Colon (tissue), 2 donors: ENCODE measurements at regions not wholly inside any gene's neighbourhood (a gene's known extent, or its start where the extent isn't known, plus 50 kb on each side); places are given as distances from the start of the nearest gene placed in this dataset.

Experiments used
- FAIRE-seq: peaks from 2 replicates; lab custom pipeline; 2012; peaks lifted over from hg19 to GRCh38; lab: Jason Lieb, UNC
- donor health status: control.
- donor health status: control.

DNA sequence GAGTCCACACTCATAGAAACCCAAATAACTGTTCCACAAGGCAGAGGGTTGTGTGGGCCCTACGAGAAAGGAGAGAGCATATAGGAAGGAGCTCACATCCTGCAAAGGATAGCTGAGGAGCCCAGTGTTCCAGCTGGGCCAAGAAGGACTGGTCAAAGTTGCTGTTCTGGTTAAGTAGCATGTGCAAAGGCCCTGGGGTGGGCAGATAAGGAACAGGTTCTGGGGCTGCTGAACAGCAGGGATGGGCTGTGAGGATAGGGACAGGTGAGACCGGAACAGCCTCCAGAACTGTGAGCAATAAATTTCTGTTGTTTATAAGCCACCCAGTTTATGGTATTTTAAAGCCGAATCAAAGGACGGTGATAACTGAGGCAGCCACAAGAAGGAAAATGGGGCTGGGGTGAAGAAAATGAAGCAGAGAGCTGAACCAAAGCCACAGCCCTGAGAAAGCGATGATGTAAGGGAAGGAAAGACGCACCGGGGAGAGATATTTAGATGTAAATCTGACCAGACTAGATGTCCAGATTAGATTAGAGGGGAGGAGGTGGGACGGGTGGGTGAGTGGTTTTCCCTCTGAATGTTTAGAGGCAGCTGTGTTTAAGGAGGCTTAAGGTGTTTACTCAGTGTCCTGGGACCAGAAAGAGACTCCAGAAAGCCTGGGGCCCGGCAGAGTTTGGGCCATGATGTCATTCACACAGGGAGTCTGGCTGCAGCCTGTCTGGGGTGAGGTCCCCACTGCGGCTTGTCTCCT lies 180.8 kb upstream of the BCOR start:
- FAIRE-seq, result no peak

- FAIRE-seq, result no peak
Observed at GRCh38 chrX:40277672-40278071, 179.9 kb upstream of the BCOR start.

- no peak for FAIRE-seq
Observed at GRCh38 chrX:40273356-40274050, 175.7 kb upstream of the BCOR start.

- FAIRE-seq, result no peak
Observed at GRCh38 chrX:40272776-40273175, 175.0 kb upstream of the BCOR start.

- no peak for FAIRE-seq
Observed at GRCh38 chrX:40272141-40272540, 174.4 kb upstream of the BCOR start.

- FAIRE-seq, result no peak
Observed at GRCh38 chrX:40268188-40268520, 170.4 kb upstream of the BCOR start.

- no peak for FAIRE-seq
Observed at GRCh38 chrX:40267334-40268187, 169.8 kb upstream of the BCOR start.

- FAIRE-seq, result no peak
Observed at GRCh38 chrX:40266490-40267333, 169.0 kb upstream of the BCOR start.

DNA sequence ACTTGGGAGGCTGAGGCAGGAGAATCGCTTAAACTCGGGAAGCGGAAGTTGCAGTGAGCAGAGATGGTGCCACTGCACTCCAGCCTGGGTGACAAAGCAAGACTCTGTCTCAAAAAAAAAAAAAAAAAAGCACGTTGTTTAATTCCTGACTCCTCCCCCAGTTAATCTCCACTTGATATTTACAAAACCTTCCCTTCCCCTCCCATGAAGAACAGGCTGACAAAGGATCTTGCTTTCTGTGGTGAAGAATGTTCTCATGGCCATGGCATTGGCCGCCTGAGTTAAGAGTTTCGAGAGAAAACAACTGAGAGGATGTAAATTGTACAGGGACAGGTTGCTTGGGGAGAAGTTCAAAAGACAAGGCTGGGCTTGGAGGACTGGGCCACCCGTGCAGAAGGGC lies 168.2 kb upstream of the BCOR start:
- FAIRE-seq, result no peak

DNA sequence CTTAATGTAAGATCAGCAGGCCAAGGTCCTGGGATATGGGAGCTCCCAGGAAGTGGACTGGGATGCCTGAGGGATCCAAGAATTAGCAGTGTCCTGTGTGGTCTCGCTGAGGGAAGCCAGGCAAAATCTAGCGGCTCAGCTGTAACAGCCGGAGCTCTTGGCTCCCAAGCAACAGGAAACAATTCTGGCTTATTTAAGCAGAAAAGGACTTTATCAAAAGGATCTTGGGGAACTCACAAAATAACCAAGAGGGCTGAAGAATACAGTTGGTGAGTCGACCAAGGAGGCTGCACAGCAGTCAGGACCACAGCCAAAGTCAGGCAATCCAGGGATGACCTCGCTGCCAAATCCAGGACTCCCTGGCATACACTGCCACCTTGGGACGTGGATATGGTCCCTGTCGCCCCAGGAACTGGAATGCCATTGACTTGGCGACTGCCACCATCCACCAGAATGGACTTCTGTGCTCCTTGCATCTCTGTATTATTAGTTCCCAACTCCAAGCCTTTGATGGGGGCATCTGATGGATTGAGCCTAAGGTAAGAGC lies 165.3 kb upstream of the BCOR start:
- no peak for FAIRE-seq

GRCh38 chrX:40262157-40263013 lies 164.6 kb upstream of the BCOR start:
- FAIRE-seq, result no peak

GRCh38 chrX:40261833-40262156 lies 164.0 kb upstream of the BCOR start:
- no peak for FAIRE-seq

DNA sequence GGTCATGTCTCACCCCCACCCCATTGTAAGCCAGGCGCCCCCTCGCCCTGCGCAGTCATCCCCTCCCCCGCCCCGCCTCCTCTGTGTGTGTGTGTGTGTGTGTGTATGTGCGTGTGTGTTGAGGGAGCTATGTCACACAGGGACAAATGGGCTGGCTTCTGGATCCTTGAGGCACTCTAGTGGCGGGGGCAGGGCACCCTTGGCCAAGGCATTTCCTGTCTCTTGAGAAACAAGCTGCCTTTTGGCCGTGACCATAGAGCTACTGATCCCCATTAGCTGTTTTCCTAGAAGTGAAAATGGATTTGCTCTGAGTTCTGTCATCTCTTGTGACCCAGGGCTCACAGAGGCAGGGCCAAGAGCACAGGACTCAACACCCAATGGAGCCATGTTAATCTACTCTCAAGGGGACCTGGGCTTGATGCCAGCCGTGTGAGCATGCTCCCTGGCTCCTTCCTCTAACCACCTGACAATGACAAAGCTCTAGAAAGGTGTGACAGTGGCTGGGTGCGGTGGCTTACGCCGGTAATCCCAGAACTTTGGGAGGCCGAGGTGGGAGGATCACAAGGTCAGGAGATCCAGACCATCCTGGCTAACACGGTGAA lies 162.5 kb upstream of the BCOR start:
- FAIRE-seq, result no peak

DNA sequence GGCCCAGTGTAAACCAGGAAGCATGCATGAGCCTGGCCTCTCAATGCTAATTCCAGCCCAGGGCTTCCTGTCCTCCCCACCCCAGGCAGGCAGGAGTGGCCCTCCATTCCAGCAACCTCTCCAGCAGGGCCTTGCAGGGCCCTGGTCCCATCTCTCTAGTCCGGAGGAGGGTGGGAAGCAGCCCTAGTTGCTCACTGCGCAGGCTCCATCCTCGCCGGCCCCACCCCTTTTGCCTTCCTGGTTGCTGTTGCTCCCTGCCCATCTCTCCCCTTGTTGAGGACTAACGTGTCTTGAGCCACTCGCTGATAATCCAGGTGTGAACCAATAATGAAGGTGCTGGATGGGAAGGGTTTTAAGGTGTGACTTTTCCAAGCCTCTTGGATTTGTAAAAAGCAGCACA lies 161.2 kb upstream of the BCOR start:
- FAIRE-seq, result no peak

GRCh38 chrX:40253771-40254170 lies 156.0 kb upstream of the BCOR start:
- FAIRE-seq, result no peak

- FAIRE-seq, result no peak
Observed at GRCh38 chrX:40249582-40249981, 151.8 kb upstream of the BCOR start.

GRCh38 chrX:40248822-40249221 lies 151.1 kb upstream of the BCOR start:
- no peak for FAIRE-seq

DNA sequence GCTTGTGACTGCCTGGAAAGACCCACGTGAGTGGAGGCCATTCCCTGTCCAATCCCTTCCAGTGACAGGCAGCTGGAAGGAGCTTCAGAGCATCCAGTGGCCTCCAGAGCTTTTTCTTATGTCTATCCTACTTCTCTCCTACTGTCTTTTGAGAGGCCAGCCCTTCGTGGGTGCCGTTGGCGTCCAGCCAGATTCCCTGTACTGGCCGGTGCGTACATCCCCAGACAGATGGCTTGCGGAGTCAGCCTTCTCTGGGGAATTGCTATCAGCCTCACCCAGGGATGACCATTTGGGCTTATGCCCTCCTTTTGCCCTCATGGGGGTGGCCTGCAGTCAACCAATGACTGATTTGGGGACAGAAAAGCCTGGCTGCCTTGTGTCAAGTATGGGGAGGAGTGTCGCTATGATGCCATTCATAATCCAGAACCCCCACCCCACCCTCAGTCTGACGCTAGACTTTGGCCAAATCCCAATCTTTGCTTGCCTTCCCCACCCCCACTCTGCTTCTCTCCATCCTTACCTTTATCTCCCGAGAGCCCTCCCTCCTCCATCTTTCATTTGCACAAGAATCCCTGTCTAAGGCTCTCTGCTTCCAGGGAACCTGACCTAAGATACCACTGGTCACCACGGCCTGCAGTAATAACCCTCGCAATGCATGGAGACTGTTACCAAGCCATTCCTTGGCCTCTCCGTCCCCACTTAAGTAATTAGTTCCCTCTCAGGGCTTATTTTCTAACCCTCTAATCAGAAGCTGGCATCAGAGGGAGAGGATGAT lies 150.3 kb upstream of the BCOR start:
- no peak for FAIRE-seq

GRCh38 chrX:40247382-40247781 lies 149.6 kb upstream of the BCOR start:
- no peak for FAIRE-seq
